H9 (cell line): ENCODE measurements at regions not wholly inside any gene's neighbourhood (a gene's known extent, or its start where the extent isn't known, plus 50 kb on each side); places are given as distances from the start of the nearest gene placed in this dataset.

Experiments
- DNase-seq: peaks from one replicate; pipeline ENCODE4 v3.0.0-alpha.2; 2017
- H2AFZ ChIP-seq: one replicate; pipeline ENCODE4 v1.6.1; 2013; ENCODE audit warnings: mild to moderate bottlenecking, low read length, control low read depth, moderate library complexity
- H2AK5ac ChIP-seq: 2 replicates; pipeline ENCODE4 v1.6.1; 2013; ENCODE audit warnings: low read length, control low read depth, mixed read lengths; ENCODE audit not compliant: insufficient read length
- H2BK120ac ChIP-seq: one replicate; pipeline ENCODE4 v1.6.1; 2013; ENCODE audit warnings: low read depth, mild to moderate bottlenecking, low read length, control low read depth, inconsistent platforms; ENCODE audit not compliant: poor library complexity, severe bottlenecking
- H2BK12ac ChIP-seq: 2 replicates; pipeline ENCODE4 v1.6.1; 2013; ENCODE audit warnings: low read length, control low read depth, mixed read lengths, low read depth; ENCODE audit not compliant: insufficient read length
- H2BK15ac ChIP-seq: 2 replicates; pipeline ENCODE4 v1.6.1; 2013; ENCODE audit warnings: low read depth, low read length, control low read depth
- H2BK20ac ChIP-seq: one replicate; pipeline ENCODE4 v1.6.1; 2013; ENCODE audit warnings: low read depth, mild to moderate bottlenecking, low read length, control low read depth, inconsistent platforms; ENCODE audit not compliant: poor library complexity, severe bottlenecking
- H2BK5ac ChIP-seq: 2 replicates; pipeline ENCODE4 v1.6.1; 2013; ENCODE audit warnings: low read length, control low read depth, mixed read lengths; ENCODE audit not compliant: insufficient read length
- H3K14ac ChIP-seq: 2 replicates; pipeline ENCODE4 v1.6.1; 2013; ENCODE audit warnings: low read length, control low read depth; ENCODE audit not compliant: insufficient read depth
- H3K18ac ChIP-seq: 2 replicates; pipeline ENCODE4 v1.6.1; 2013; ENCODE audit warnings: low read depth, mild to moderate bottlenecking, mixed read lengths, low read length, control low read depth; ENCODE audit not compliant: insufficient read length
- H3K23ac ChIP-seq: 2 replicates; pipeline ENCODE4 v1.6.1; 2013; ENCODE audit warnings: low read length, control low read depth, mixed read lengths, low read depth; ENCODE audit not compliant: insufficient read length
- H3K23me2 ChIP-seq: 2 replicates; pipeline ENCODE4 v1.6.1; 2013; ENCODE audit warnings: low read depth, mild to moderate bottlenecking, mixed read lengths, low read length, control low read depth; ENCODE audit not compliant: insufficient read length, poor library complexity, severe bottlenecking
- H3K27ac ChIP-seq: 2 replicates; pipeline ENCODE4 v1.5.1; 2013; ENCODE audit warnings: low read length, control low read depth, mixed read lengths, low read depth; ENCODE audit not compliant: insufficient read length
- H3K27me3 ChIP-seq: 2 replicates; pipeline ENCODE4 v1.6.1; 2013; ENCODE audit warnings: low read length, control low read depth, inconsistent platforms; ENCODE audit not compliant: insufficient read depth
- H3K4ac ChIP-seq: 2 replicates; pipeline ENCODE4 v1.6.1; 2013; ENCODE audit warnings: low read depth, mild to moderate bottlenecking, control low read depth, inconsistent platforms, low read length, moderate library complexity
- H3K4me1 ChIP-seq: 2 replicates; pipeline ENCODE4 v1.6.1; 2013; ENCODE audit warnings: low read length, control low read depth, inconsistent platforms; ENCODE audit not compliant: insufficient read depth
- H3K4me2 ChIP-seq: 2 replicates; pipeline ENCODE4 v1.6.1; 2013; ENCODE audit warnings: low read length, control low read depth, mixed read lengths; ENCODE audit not compliant: insufficient read length, insufficient read depth
- H3K56ac ChIP-seq: 2 replicates; pipeline ENCODE4 v1.6.1; 2013; ENCODE audit warnings: low read depth, mild to moderate bottlenecking, mixed read lengths, low read length, control low read depth; ENCODE audit not compliant: insufficient read length
- H3K79me1 ChIP-seq: 2 replicates; pipeline ENCODE4 v1.6.1; 2013; ENCODE audit warnings: low read depth, mild to moderate bottlenecking, moderate library complexity, low read length, control low read depth, inconsistent platforms; ENCODE audit not compliant: insufficient read depth, poor library complexity, severe bottlenecking
- H3K79me2 ChIP-seq: 2 replicates; pipeline ENCODE4 v1.6.1; 2013; ENCODE audit warnings: low read length, control low read depth, inconsistent platforms; ENCODE audit not compliant: insufficient read depth
- H3K9ac ChIP-seq: 2 replicates; pipeline ENCODE4 v1.6.1; 2013; ENCODE audit warnings: low read length, control low read depth, mixed read lengths; ENCODE audit not compliant: insufficient read length; ENCODE audit errors: extremely low read depth
- H3K9me3 ChIP-seq: one replicate; pipeline ENCODE4 v1.6.1; 2013; ENCODE audit warnings: low read depth, low read length, inconsistent platforms; ENCODE audit not compliant: control insufficient read depth
- H3T11ph ChIP-seq: one replicate; pipeline ENCODE4 v1.6.1; 2013; ENCODE audit warnings: mild to moderate bottlenecking, low read length, control low read depth, inconsistent platforms
- H4K20me1 ChIP-seq: one replicate; pipeline ENCODE4 v1.6.1; 2013; ENCODE audit not compliant: control insufficient read depth, insufficient read length, insufficient read depth
- H4K5ac ChIP-seq: 2 replicates; pipeline ENCODE4 v1.6.1; 2013; ENCODE audit warnings: low read depth, mild to moderate bottlenecking, mixed read lengths, low read length, control low read depth; ENCODE audit not compliant: insufficient read length
- H4K8ac ChIP-seq: replicated peaks from 2 replicates; pipeline ENCODE4 v1.6.1; 2013; ENCODE audit warnings: low read length, control low read depth, mixed read lengths, low read depth; ENCODE audit not compliant: insufficient read length
- H4K91ac ChIP-seq: 2 replicates; pipeline ENCODE4 v1.6.1; 2013; ENCODE audit warnings: low read depth, mild to moderate bottlenecking, moderate library complexity, mixed read lengths, low read length, control low read depth; ENCODE audit not compliant: insufficient read length
- H3K27ac Mint-ChIP-seq, 3 experiments: 2 replicates in 2 of 3; 3 replicates in 1 of 3; pipeline ENCODE4 v1.8.0; 2020 to 2021; ENCODE audit warnings: mixed read lengths in 3 of 3, mild to moderate bottlenecking in 1 of 3, moderate library complexity in 1 of 3
- H3K27me3 Mint-ChIP-seq: 2 replicates; pipeline ENCODE4 v1.8.0; 2021; ENCODE audit warnings: low read depth, mild to moderate bottlenecking, moderate library complexity, mixed read lengths
- H3K36me3 Mint-ChIP-seq, 3 experiments: 2 replicates in 2 of 3; 3 replicates in 1 of 3; pipeline ENCODE4 v1.8.0; 2020 to 2021; ENCODE audit warnings: low read depth in 3 of 3, mixed read lengths in 3 of 3; ENCODE audit not compliant: insufficient read depth in 1 of 3
- H3K4me1 Mint-ChIP-seq, 2 experiments: 2 replicates each; pipeline ENCODE4 v1.8.0; 2020; ENCODE audit warnings: mixed read lengths in 2 of 2
- H3K4me3 Mint-ChIP-seq, 2 experiments: 2 replicates in 1 of 2; 3 replicates in 1 of 2; pipeline ENCODE4 v1.8.0; 2020 to 2021; ENCODE audit warnings: mild to moderate bottlenecking in 2 of 2, mixed read lengths in 2 of 2, moderate library complexity in 1 of 2
- H3K9me3 Mint-ChIP-seq, 2 experiments: 2 replicates in 1 of 2; 3 replicates in 1 of 2; pipeline ENCODE4 v1.8.0; 2020; ENCODE audit warnings: mild to moderate bottlenecking in 2 of 2, mixed read lengths in 2 of 2, moderate library complexity in 1 of 2
- CTCF ChIP-seq: fragments of 200-600 bp; sonication (generic); conservative IDR thresholded peaks from 3 replicates; pipeline ENCODE4 v1.8.0; 2021; ENCODE audit warnings: antibody characterized with exemption, mild to moderate bottlenecking
- WGBS: extraction: QIAGEN DNeasy Blood & Tissue Kit; methylation state at CpG from one replicate; pipeline ENCODE4 v1.1.7; 2013; ENCODE audit warnings: missing lambda C conversion rate, low lambda C conversion rate, mixed read lengths; ENCODE audit not compliant: insufficient read length; ENCODE audit errors: extremely low coverage; 5-methylcytosine and 5-hydroxymethylcytosine counted together

- H3K4me1 Mint-ChIP-seq, result peaks cover 0 to 3% of the 10 kb centered on the region in 2 experiments; a peak in 1 of 4 replicates
- Histone ChIP-seq H4K91ac (no peak overlapping the region), H4K20me1 (no peaks in the 10 kb centered on the region), H2BK120ac (no peak overlapping the region), H3K79me2 (no peaks in the 10 kb centered on the region), H4K5ac (no peak overlapping the region), H3K4ac (no peak overlapping the region), H2AFZ (no peak overlapping the region), H3K14ac (no peak overlapping the region), H2BK12ac (no peak overlapping the region), H3K56ac (no peak overlapping the region), H2BK5ac (no peak overlapping the region), H3K23me2 (no peaks in the 10 kb centered on the region), H3K9me3 (no peaks in the 10 kb centered on the region), H3K27me3 (no peaks in the 10 kb centered on the region), H2BK15ac (no peak overlapping the region), H3T11ph (no peak overlapping the region), H3K27ac (no peak overlapping the region), H3K18ac (no peak overlapping the region), H3K23ac (no peak overlapping the region), H2BK20ac (no peak overlapping the region), H4K8ac (no peak overlapping the region), H3K4me1 (no peaks in the 10 kb centered on the region), H2AK5ac (no peak overlapping the region), H3K4me2 (no peak overlapping the region), H3K9ac (no peak overlapping the region), H3K79me1 (no peaks in the 10 kb centered on the region)
- no peak for DNase-seq
- H3K4me3 Mint-ChIP-seq, result no peak overlapping the region
- WGBS, result no CpG with 5 or more reads among the region's 2 CpGs
- no peaks in the 10 kb centered on the region for H3K36me3 Mint-ChIP-seq
- no peaks in the 10 kb centered on the region for H3K9me3 Mint-ChIP-seq
- H3K27me3 Mint-ChIP-seq, result no peaks in the 10 kb centered on the region
- no peak overlapping the region for H3K27ac Mint-ChIP-seq
- TF ChIP-seq CTCF, result no peak
Observed at GRCh38 chr2:171617981-171618380, 69.3 kb upstream of the DYNC1I2 start.
